NT2/D1 (cell line): ENCODE measurements at regions not wholly inside any gene's neighbourhood (a gene's known extent, or its start where the extent isn't known, plus 50 kb on each side); places are given as distances from the start of the nearest gene placed in this dataset.

Experiments
- SUZ12 ChIP-seq: IDR thresholded peaks from 2 replicates; pipeline ENCODE4 v1.6.1; 2011; ENCODE audit not compliant: insufficient read length, insufficient read depth; ENCODE audit errors: extremely low read depth
- YY1 ChIP-seq: IDR thresholded peaks from 2 replicates; pipeline ENCODE4 v1.6.1; 2011; ENCODE audit not compliant: insufficient read length, insufficient read depth
- ZNF274 ChIP-seq: IDR thresholded peaks from 2 replicates; pipeline ENCODE4 v1.6.1; 2011; ENCODE audit warnings: mild to moderate bottlenecking, low read depth, low read length

DNA sequence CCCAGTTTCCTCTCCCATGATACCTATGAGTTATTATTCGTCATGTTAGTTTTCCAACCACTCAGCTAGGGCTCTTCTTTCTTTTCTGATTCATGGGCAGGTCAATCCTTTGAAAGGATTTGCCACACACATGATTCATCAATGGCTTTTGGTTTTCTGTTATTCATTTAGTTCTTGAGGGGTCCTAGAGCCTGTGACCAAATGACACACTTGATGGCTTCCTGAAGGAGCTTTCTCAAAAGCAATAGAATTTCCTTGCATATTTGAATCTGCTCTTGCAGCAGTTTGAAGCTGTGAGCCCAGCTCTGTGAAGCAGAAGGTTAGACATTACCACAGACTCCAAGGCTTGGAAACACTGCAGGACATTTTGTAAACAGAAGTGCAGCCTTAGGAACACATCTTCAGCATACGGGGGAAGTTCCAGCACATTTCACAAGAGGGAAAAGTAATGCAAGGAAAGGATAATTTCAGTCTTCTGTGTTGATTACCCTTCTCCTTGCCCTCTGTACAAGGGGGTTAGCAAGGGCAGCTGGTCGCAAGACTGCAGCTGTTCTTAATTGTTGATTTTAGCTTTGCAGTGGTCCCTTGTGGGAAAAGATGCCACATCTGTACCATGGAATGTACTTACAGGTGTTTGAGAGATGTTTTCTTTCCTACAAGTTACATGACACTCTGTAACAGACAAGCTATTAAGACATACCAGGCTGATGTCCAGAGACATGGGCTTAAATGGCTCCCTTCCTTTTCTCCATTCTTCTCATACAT is 338.6 kb downstream of the KCNRG start:
- TF ChIP-seq YY1 (no peak), ZNF274 (no peak), SUZ12 (no peak)
